ENCODE measurements at regions not wholly inside any gene's neighbourhood (a gene's known extent, or its start where the extent isn't known, plus 50 kb on each side); places are given as distances from the start of the nearest gene placed in this dataset.
"Not testable (repeated sequence)": the region's sequence is repeated elsewhere in the genome, so short reads cannot be mapped to it uniquely, and the experiment has no call there.

- POLR2A ChIA-PET; DNase-seq (ENCODE audit: extremely low spot score): not testable (repeated sequence)
- CTCF ChIA-PET = interaction anchor here (0.6 kb wide), 1 partner anchor 15 kb away, joined by 4 read pairs; no protein-coding TSS in a partner anchor
Observed at GRCh38 chr9:104195142-104195541, 101.0 kb downstream of the SMC2 start.

- ChIA-PET POLR2A (no interaction called here), CTCF (interaction anchor here (1.1 kb wide), 2 partner anchors 11 to 20 kb away, joined by 3 read pairs; no protein-coding TSS in a partner anchor)
- no peak for DNase-seq (ENCODE audit: extremely low spot score)
- TF ChIP-seq, protein P1, sequence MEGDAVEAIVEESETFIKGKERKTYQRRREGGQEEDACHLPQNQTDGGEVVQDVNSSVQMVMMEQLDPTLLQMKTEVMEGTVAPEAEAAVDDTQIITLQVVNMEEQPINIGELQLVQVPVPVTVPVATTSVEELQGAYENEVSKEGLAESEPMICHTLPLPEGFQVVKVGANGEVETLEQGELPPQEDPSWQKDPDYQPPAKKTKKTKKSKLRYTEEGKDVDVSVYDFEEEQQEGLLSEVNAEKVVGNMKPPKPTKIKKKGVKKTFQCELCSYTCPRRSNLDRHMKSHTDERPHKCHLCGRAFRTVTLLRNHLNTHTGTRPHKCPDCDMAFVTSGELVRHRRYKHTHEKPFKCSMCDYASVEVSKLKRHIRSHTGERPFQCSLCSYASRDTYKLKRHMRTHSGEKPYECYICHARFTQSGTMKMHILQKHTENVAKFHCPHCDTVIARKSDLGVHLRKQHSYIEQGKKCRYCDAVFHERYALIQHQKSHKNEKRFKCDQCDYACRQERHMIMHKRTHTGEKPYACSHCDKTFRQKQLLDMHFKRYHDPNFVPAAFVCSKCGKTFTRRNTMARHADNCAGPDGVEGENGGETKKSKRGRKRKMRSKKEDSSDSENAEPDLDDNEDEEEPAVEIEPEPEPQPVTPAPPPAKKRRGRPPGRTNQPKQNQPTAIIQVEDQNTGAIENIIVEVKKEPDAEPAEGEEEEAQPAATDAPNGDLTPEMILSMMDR (IDR thresholded peaks at IDR 0.05; ENCODE audit: control extremely low read depth, extremely low read depth, low read depth, missing control alignments) = no peak
Observed at GRCh38 chr9:104200456-104200994, 106.4 kb downstream of the SMC2 start.

GRCh38 chr9:104206766-104207165, 112.7 kb downstream of the SMC2 start:
- DNase-seq (ENCODE audit: extremely low spot score) = no peak
- TF ChIP-seq, protein P1 (IDR thresholded peaks at IDR 0.05; ENCODE audit: control extremely low read depth, extremely low read depth, low read depth, missing control alignments) = no peak
- POLR2A ChIA-PET = no interaction called here

GRCh38 chr9:104209387-104209786, 115.3 kb downstream of the SMC2 start:
- ChIA-PET POLR2A (no interaction called here), CTCF (no interaction called here)
- TF ChIP-seq, protein P1 (IDR thresholded peaks at IDR 0.05; ENCODE audit: control extremely low read depth, extremely low read depth, low read depth, missing control alignments) = no peak
- no peak for DNase-seq (ENCODE audit: extremely low spot score)

More at GRCh38 chr9:104206766-104207165, 112.7 kb downstream of the SMC2 start:
- CTCF ChIA-PET = interaction anchor here (0.9 kb wide), 1 partner anchor 9 kb away, joined by 3 read pairs; no protein-coding TSS in a partner anchor

- ChIA-PET POLR2A (no interaction called here), CTCF (interaction anchor here (1.2 kb wide), 1 partner anchor 10 kb away, joined by 3 read pairs; no protein-coding TSS in a partner anchor)
- TF ChIP-seq, protein P1 (IDR thresholded peaks at IDR 0.05; ENCODE audit: control extremely low read depth, extremely low read depth, low read depth, missing control alignments) = no peak
- DNase-seq (ENCODE audit: extremely low spot score) = no peak
Observed at GRCh38 chr9:104227108-104227507, 133.0 kb downstream of the SMC2 start.

GRCh38 chr9:104232781-104233341, 138.8 kb downstream of the SMC2 start:
- CTCF ChIA-PET = no interaction called here
- TF ChIP-seq, protein P1 (IDR thresholded peaks at IDR 0.05; ENCODE audit: control extremely low read depth, extremely low read depth, low read depth, missing control alignments) = no peak
- no peak for DNase-seq (ENCODE audit: extremely low spot score)
- POLR2A ChIA-PET = no interaction called here

GRCh38 chr9:104233366-104233765, 139.3 kb downstream of the SMC2 start:
- TF ChIP-seq, protein P1 (IDR thresholded peaks at IDR 0.05; ENCODE audit: control extremely low read depth, extremely low read depth, low read depth, missing control alignments) = no peak
- no peak for DNase-seq (ENCODE audit: extremely low spot score)
- POLR2A ChIA-PET = no interaction called here
- CTCF ChIA-PET = no interaction called here

DNA sequence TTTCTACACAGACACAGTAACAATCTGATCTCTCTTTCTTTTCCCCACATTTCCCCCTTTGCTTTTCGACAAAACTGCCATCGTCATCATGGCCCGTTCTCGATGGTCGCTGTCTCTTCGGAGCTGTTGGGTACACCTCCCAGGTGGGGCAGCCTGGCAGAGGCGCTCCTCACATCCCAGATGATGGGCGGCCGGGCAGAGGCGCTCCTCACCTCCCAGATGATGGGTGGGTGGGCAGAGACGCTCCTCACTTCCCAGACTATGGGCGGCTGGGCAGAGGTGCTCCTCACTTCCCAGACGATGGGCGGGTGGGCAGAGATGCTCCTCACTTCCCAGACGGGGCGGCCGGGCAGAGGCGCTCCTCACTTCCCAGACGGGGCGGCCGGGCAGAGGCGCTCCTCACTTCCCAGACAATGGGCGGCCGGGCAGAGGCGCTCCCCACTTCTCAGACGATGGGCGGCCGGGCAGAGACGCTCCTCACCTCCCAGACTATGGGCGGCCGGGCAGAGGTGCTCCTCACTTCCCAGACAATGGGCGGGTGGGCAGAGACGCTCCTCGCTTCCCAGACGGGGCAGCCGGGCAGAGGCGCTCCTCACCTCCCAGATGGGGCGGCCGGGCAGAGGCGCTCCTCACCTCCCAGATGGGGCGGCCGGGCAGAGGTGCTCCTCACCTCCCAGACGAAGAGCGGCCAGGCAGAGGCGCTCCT, 140.7 kb downstream of the SMC2 start:
- POLR2A ChIA-PET; CTCF ChIA-PET; DNase-seq (ENCODE audit: extremely low spot score): not testable (repeated sequence)

DNA sequence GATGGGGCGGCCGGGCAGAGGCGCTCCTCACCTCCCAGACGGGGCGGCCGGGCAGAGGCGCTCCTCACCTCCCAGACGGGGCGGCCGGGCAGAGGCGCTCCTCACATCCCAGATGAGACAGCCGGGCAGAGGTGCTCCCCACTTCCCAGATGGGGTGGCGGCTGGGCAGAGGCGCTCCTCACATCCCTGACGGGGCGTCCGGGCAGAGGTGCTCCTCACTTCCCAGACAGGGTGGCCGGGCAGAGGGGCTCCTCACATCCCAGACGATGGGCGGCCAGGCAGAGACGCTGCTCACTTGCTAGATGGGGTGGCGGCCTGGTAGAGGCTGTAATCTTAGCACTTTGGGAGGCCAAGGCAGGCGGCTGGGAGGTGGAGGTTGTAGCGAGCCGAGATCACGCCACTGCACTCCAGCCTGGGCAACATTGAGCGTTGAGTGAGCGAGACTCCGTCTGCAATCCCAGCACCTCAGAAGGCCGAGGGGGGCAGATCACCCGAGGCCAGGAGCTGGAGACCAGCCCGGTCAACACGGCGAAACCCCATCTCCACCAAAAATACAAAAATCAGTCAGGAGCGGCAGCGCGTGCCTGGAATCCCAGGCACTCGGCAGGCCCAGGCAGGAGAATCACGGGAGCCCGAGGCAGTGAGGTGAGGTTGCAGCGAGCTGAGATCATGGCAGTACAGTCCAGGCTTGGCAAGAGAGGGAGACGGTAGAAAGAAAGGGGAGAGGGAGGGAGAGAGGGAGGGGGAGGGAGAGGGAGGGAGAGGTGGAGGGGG, 141.4 kb downstream of the SMC2 start:
- CTCF ChIA-PET; POLR2A ChIA-PET; DNase-seq (ENCODE audit: extremely low spot score): not testable (repeated sequence)

Data from GM10248 (cell line).